Neural progenitor cell (in vitro differentiated cells): ENCODE measurements at regions not wholly inside any gene's neighbourhood (a gene's known extent, or its start where the extent isn't known, plus 50 kb on each side); places are given as distances from the start of the nearest gene placed in this dataset.

ENCODE experiments used
- EZH2 ChIP-seq: fragments of 200-600 bp; sonication (generic); IDR thresholded peaks from 2 replicates; pipeline ENCODE4 v1.6.1; 2017; ENCODE audit warnings: antibody characterized with exemption, mild to moderate bottlenecking, moderate library complexity
- EZH2phosphoT487 ChIP-seq: fragments of 200-600 bp; sonication (generic); IDR thresholded peaks from 2 replicates; pipeline ENCODE4 v1.6.1; 2017; ENCODE audit warnings: antibody characterized with exemption
- TF ChIP-seq, protein P1 (sequence below): fragments of 200-600 bp; sonication (generic); IDR thresholded peaks from 2 replicates; pipeline ENCODE4 v1.5.1; 2017; ENCODE audit warnings: antibody characterized with exemption, mild to moderate bottlenecking

DNA sequence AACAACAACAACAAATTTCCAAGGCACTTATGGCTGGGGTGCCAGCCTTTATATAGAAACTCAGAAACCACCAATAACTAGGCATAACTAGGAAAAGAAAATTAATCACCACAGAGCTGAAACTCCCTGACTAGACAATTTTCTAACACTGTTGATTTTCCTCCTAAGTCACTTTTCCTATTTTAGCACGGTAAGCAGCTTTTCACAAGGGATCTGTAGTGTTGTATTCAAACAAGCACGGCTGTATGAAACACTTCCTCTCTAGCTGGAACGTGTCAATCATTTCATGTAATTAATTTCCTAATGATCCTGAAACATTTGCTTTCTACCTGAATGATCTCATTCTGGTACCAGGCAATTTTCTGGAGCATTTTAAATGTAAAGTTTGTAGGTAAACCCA is 645.0 kb downstream of the IRS1 start:
- TF ChIP-seq, protein P1, sequence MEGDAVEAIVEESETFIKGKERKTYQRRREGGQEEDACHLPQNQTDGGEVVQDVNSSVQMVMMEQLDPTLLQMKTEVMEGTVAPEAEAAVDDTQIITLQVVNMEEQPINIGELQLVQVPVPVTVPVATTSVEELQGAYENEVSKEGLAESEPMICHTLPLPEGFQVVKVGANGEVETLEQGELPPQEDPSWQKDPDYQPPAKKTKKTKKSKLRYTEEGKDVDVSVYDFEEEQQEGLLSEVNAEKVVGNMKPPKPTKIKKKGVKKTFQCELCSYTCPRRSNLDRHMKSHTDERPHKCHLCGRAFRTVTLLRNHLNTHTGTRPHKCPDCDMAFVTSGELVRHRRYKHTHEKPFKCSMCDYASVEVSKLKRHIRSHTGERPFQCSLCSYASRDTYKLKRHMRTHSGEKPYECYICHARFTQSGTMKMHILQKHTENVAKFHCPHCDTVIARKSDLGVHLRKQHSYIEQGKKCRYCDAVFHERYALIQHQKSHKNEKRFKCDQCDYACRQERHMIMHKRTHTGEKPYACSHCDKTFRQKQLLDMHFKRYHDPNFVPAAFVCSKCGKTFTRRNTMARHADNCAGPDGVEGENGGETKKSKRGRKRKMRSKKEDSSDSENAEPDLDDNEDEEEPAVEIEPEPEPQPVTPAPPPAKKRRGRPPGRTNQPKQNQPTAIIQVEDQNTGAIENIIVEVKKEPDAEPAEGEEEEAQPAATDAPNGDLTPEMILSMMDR = no peak
- no peak for TF ChIP-seq EZH2phosphoT487
- no peak for TF ChIP-seq EZH2
